ENCODE measurements at regions not wholly inside any gene's neighbourhood (a gene's known extent, or its start where the extent isn't known, plus 50 kb on each side); places are given as distances from the start of the nearest gene placed in this dataset.
"Not testable (repeated sequence)": the region's sequence is repeated elsewhere in the genome, so short reads cannot be mapped to it uniquely, and the experiment has no call there.

- DNase-seq (ENCODE audit: low spot score), result no peak
- TF ChIP-seq CTCF (IDR thresholded peaks at IDR 0.05), result no peak
- ATAC-seq (ENCODE audit: low FRiP score), result no peak
Observed at GRCh38 chr4:32706893-32707292, 1986.7 kb downstream of the PCDH7 start.

GRCh38 chr4:32716090-32716620 lies 1996.0 kb downstream of the PCDH7 start:
- DNase-seq (ENCODE audit: low spot score); ATAC-seq (ENCODE audit: low FRiP score): not testable (repeated sequence)

GRCh38 chr4:32735856-32736590 lies 2015.9 kb downstream of the PCDH7 start:
- ATAC-seq (ENCODE audit: low FRiP score), result no peak
- TF ChIP-seq CTCF (IDR thresholded peaks at IDR 0.05), result no peak
- DNase-seq (ENCODE audit: low spot score), result no peak

DNA sequence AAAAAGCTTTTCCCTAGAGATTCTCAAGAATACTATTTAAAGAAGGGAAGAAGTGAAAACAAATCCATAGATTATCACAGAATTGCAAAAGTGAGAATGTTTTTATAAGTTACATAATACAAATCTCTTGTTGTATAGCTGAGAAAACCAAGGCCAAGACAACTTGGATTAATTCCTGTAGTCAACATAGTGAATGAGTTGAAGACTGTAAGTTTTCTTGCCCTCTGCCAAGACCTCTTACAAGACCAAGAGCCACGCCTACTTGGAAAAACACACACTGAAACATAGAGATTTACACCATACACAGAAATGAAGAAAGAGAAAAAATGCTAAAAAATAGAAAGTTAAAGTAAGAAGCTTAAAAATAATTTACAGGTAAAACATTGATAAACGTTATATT lies 2024.0 kb downstream of the PCDH7 start:
- ATAC-seq (ENCODE audit: low FRiP score) (no peak), DNase-seq (ENCODE audit: low spot score) (no peak)
- no peak for TF ChIP-seq CTCF (IDR thresholded peaks at IDR 0.05)

DNA sequence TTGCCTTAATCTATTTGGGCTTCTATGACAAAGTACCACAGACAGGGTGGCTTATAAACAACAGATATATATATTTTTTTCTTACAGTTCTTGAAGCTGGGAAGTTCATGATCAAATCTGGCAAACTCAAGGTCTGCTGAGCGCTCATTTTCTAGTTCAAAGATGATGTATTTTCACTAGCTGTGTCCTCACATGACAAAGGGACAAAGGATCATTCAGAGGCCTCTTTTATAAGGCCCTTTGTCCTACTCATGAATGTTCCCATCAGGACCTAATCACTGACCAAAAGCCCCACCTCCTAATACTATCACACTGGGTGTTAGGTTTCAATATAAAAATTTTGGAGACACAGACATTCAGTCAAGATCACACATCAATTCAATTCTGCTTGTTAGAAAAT lies 2025.2 kb downstream of the PCDH7 start:
- no peak for TF ChIP-seq CTCF (IDR thresholded peaks at IDR 0.05)
- ATAC-seq (ENCODE audit: low FRiP score), result no peak
- DNase-seq (ENCODE audit: low spot score), result no peak

DNA sequence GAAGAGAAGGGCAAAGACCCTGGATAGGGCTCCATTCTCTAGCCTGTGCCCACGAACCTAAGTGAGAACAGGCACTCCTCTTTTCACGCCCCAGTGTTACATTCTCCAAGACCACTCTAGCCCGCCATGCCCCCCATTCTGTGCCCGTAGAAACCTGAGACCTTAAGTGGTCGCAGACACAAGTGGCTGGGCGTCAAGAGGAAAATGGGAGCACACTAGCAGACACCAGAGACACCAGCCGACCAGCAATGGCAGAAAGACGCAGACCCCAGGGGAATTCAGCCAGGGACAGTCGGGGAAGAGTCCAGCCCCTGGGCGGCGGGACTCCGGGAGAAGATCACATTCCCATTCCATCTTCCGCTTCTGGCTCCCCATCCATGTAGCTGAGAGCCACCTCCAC lies 2027.9 kb downstream of the PCDH7 start:
- DNase-seq (ENCODE audit: low spot score) (no peak), ATAC-seq (ENCODE audit: low FRiP score) (no peak)
- TF ChIP-seq CTCF (IDR thresholded peaks at IDR 0.05), result no peak

- DNase-seq (ENCODE audit: low spot score) (no peak), ATAC-seq (ENCODE audit: low FRiP score) (no peak)
- no peak for TF ChIP-seq CTCF (IDR thresholded peaks at IDR 0.05)
Observed at GRCh38 chr4:32748498-32748897, 2028.3 kb downstream of the PCDH7 start.

All from omental fat pad (tissue), 3 donors.